ENCODE measurements at regions not wholly inside any gene's neighbourhood (a gene's known extent, or its start where the extent isn't known, plus 50 kb on each side); places are given as distances from the start of the nearest gene placed in this dataset.
"Not testable (repeated sequence)": the region's sequence is repeated elsewhere in the genome, so short reads cannot be mapped to it uniquely, and the experiment has no call there.

DNA sequence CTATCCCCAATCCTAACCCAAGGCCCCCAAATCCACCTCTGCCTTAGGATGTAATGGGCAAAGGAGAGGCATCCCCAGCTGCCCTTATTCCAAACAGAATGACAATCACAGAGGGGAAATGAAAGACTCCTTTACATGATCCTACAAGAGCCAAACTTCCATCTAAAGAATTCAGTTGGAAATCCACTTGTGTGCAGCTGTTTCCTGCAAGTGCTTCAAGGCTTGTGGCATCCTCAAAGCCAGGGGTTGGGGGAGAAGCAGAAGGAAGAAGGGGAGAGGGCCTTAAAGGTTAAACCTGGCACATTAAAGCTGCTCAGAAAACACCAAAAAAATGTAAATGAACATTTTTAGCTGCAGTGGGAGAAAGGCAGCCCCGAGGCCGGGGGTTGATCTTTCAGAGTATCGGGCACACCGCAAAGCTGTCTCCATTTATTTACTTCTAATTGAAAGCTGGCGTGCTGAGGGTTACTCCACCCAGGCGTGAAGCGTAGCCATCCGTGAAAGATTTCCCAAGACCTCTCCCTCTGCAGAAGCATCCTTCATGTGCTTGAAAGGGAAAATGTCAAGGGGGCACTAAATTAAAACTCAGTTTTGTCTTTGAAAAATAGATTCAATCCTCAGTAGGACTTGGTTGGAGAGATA lies 217.8 kb downstream of the SHQ1 start:
- peaks cover 3% of the 10 kb centered on the region for H3K4me1 ChIP-seq (replicated peaks)

DNA sequence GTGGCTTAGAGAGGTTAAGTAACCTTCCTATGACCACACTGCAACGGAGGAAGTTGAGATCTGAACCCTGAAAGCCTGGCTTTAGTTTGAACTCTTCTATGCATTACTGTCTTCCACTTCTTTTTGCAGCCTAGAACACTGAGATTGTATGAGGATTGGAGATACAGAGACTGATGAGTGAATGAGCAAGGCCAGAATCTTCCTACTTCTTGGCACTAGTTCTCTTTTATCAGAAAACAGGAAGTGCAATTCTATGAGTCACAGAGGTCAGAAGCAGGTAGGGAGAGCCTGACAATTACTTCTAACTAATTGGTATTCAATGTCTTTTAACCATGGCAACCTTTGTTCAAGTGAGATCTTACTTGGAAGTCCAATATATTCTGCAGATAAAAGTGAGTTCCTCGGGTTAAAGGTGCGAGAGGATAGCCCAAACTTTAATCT lies 219.0 kb downstream of the SHQ1 start:
- Histone ChIP-seq H3K27ac (no peak overlapping the region), H3K36me3 (no peaks in the 10 kb centered on the region), H3K4me3 (no peak overlapping the region), H3K4me1 (replicated peaks) (peaks cover 3% of the 10 kb centered on the region), H3K9me3 (replicated peaks) (0 out of 2 replicates have a peak, but pooled peaks cover 3% of the 10 kb centered on the region), H3K27me3 (replicated peaks) (no peaks in the 10 kb centered on the region)
- no peak for DNase-seq (ENCODE audit: low read depth in 1 of 2, low spot score in 2 of 2)

More for the DNA sequence above, 217.8 kb downstream of the SHQ1 start:
- Histone ChIP-seq H3K9me3 (replicated peaks) (0 out of 2 replicates have a peak, but pooled peaks cover 3% of the 10 kb centered on the region), H3K4me3 (no peak overlapping the region), H3K36me3 (no peaks in the 10 kb centered on the region), H3K27ac (no peak overlapping the region), H3K27me3 (replicated peaks) (no peaks in the 10 kb centered on the region)
- no peak for DNase-seq (ENCODE audit: low read depth in 1 of 2, low spot score in 2 of 2)

DNA sequence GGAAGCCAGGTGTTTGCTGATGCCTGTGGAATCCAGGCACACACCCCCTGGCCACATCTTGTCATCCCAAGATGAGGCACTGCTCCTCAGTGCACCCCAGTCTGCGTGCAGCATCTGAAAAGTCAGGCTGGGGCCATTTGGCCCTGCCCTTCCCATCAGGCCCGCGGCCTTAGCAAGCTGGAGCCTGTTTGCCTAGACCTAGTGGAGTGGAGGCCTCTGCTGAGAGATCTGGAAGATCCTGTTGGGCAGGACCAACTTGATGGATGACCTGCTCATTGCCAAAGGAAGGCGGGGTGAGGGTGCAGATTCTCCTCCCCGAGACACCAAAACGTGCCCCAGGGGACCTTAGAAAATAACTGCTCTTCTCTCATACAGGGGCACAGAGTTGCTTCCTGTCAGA lies 220.2 kb downstream of the SHQ1 start:
- Histone ChIP-seq H3K27me3 (replicated peaks) (no peaks in the 10 kb centered on the region), H3K36me3 (no peaks in the 10 kb centered on the region), H3K9me3 (replicated peaks) (0 out of 2 replicates have a peak, but pooled peaks cover 3% of the 10 kb centered on the region), H3K27ac (no peak overlapping the region), H3K4me3 (no peak overlapping the region), H3K4me1 (replicated peaks) (no peaks in the 10 kb centered on the region; the same call in 1 of the 2 replicates)
- no peak for DNase-seq (ENCODE audit: low read depth in 1 of 2, low spot score in 2 of 2)

DNA sequence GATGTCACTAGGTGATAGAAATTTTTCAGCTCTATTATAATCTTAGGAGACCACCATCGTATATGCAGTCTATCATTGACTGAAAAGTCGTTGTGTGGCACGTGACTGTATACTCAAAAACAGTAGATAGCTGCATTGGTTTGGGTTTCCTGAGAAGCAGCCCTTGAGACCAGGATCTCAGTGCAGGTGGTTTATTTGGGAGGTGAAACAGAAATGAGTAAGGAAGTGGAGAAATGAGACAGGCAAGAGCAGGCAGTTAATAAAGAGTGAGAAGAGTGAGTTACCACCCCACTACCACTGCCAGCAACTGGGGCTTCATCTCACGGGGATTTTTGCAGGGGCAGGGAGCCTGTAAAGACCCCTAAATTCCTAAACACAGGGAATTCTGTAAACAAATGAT lies 221.0 kb downstream of the SHQ1 start:
- H3K9me3 ChIP-seq (replicated peaks) = no peaks in the 10 kb centered on the region
- H3K4me1 ChIP-seq (replicated peaks) = no peaks in the 10 kb centered on the region; the same call in 1 of the 2 replicates
- no peaks in the 10 kb centered on the region for H3K36me3 ChIP-seq
- no peak for DNase-seq (ENCODE audit: low read depth in 1 of 2, low spot score in 2 of 2)
- H3K27me3 ChIP-seq (replicated peaks) = no peaks in the 10 kb centered on the region
- no peak overlapping the region for H3K4me3 ChIP-seq
- H3K27ac ChIP-seq = no peak overlapping the region

DNA sequence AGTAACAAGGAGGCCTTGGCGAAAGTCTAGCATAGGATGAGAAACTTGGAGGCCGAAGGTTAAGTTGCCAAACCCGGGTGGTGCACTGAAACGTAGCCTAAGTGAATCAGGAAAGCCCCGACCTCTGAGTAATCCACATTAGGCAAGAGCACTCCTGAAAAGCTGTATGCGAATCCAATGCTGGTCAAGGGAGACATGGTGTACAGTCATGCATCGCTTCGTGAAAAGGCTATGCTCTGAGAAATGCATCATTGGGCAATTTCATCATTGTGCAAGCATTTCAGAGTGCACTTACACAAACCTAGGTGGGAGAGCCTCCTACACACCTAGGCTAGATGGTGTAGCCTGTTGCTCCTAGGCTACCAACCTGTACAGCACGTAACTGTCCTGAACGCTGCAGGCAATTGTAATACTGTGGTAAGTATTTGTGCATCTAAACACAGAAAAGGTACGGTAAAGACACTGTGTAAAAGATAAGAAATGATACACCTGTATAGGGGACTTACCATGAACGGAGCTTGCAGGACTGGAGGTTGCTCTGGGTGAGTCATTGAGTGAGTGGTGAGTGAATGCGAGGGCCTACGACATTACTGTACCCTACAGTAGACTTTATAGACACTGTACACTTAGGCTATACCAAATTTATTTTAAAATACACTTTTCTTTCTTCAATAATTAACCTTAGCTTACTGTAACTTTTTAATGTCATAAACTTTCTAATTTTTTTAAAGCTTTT lies 222.5 kb downstream of the SHQ1 start:
- Histone ChIP-seq H3K36me3 (no peaks in the 10 kb centered on the region), H3K4me3 (no peak overlapping the region), H3K9me3 (replicated peaks) (no peaks in the 10 kb centered on the region), H3K4me1 (replicated peaks) (no peaks in the 10 kb centered on the region; the same call in 1 of the 2 replicates), H3K27ac (no peak overlapping the region), H3K27me3 (replicated peaks) (no peaks in the 10 kb centered on the region)
- DNase-seq (ENCODE audit: low read depth in 1 of 2, low spot score in 2 of 2) = no peak

DNA sequence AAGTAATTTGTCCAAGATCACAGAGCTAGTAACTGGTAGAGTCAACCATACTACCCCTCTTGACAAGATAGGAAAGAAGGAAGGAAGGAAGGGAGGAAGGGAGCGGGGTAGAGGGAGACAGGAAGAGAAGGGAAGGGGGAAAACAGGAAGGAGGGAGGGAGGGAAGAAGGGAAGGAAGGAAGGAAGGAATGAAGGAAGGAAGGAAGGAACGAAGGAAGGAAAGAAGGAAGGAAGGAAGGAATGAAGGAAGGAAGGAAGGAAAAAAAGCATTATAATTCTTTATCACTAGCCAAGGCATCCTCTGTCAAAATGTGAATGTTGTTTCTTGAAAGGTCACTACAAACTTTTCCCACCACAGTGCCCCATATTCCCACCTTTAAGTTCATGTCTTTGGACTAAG lies 223.6 kb downstream of the SHQ1 start:
- no peaks in the 10 kb centered on the region for H3K27me3 ChIP-seq (replicated peaks)
- H3K36me3 ChIP-seq = no peaks in the 10 kb centered on the region
- H3K9me3 ChIP-seq (replicated peaks) = no peaks in the 10 kb centered on the region
- DNase-seq (ENCODE audit: low read depth in 1 of 2, low spot score in 2 of 2) = no peak
- H3K4me1 ChIP-seq (replicated peaks) = no peaks in the 10 kb centered on the region; the same call in 1 of the 2 replicates
- H3K27ac ChIP-seq = no peak overlapping the region
- H3K4me3 ChIP-seq = no peak overlapping the region

DNA sequence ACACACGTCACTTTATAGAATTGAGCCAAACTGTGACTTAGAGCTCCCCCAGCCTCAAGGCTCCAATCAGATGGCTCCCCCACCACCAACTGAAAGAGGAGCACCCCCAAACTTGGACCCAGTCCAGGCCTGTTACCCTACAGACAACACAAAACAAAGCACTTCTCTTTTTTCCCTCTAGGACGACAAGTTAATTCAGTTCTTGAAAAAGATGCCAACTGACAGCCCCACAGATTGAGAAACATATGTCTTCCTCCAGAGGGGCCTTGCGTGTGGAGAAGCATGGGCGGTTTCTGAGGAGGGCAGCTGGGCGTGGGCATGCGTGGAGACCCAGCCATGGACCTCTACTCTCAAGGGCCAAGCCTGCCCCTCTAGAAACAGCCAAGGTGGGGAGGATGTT lies 229.5 kb downstream of the SHQ1 start:
- no peaks in the 10 kb centered on the region for H3K36me3 ChIP-seq
- no peak for DNase-seq (ENCODE audit: low read depth in 1 of 2, low spot score in 2 of 2)

DNA sequence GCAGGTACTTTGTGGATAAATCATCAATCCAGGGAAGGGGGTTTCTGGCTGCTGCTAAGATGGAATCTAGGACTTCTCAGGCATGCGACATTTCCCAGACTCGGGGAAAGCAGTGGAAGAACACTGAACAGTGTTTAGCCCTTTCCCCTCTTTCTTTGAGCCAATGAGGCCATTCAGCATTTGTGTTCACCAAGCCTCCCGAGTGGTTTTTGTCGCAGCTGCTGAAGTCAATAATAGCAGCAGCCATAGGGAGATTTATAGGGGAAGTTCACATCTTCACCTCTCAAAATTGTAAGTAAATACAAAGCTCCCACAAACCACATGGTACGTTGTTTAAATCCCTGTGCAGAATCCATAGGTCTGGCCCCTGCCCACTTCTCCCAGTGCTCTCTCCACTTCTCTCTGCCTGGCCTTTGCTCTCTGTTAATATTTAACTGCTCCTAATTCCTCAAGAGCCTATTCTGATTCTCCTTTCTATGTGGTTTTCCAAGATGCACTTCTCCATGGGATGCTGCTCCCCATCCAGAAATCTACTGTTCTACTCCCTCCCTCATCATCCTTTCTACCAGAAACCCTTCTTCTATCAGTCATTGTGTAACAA lies 230.7 kb downstream of the SHQ1 start:
- DNase-seq (ENCODE audit: low read depth in 1 of 2, low spot score in 2 of 2) = no peak
- Histone ChIP-seq H3K27me3 (replicated peaks) (no peaks in the 10 kb centered on the region), H3K9me3 (replicated peaks) (no peaks in the 10 kb centered on the region), H3K36me3 (no peaks in the 10 kb centered on the region), H3K4me1 (replicated peaks) (no peaks in the 10 kb centered on the region), H3K4me3 (no peak overlapping the region), H3K27ac (no peak overlapping the region)

More for the DNA sequence above, 229.5 kb downstream of the SHQ1 start:
- no peaks in the 10 kb centered on the region for H3K27me3 ChIP-seq (replicated peaks)
- H3K9me3 ChIP-seq (replicated peaks) = no peaks in the 10 kb centered on the region
- H3K4me3 ChIP-seq = no peak overlapping the region
- H3K4me1 ChIP-seq (replicated peaks) = no peaks in the 10 kb centered on the region
- no peak overlapping the region for H3K27ac ChIP-seq

DNA sequence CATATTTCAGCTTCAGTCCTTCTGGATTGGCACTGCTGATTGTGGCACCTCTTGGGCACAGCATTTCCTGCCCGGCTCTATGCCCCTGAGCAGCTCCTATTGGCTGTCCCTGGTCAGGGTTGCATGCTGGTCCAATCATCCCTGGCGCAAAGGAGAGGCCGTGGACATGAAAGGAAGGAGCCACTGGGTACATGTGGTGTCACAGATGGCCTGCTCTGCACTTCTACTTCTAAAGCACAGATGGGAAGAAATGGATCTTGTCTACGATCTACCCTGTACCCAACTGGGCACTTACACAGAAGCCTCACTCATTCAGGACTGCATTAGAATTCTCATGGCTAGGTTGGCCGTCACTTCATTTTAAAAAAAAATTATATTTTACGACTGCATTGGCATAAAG lies 232.5 kb downstream of the SHQ1 start:
- DNase-seq (ENCODE audit: low read depth in 1 of 2, low spot score in 2 of 2) = no peak
- H3K36me3 ChIP-seq = no peaks in the 10 kb centered on the region
- no peaks in the 10 kb centered on the region for H3K27me3 ChIP-seq (replicated peaks)
- H3K27ac ChIP-seq = no peak overlapping the region
- H3K4me1 ChIP-seq (replicated peaks) = no peaks in the 10 kb centered on the region
- no peak overlapping the region for H3K4me3 ChIP-seq
- H3K9me3 ChIP-seq (replicated peaks) = no peaks in the 10 kb centered on the region

DNA sequence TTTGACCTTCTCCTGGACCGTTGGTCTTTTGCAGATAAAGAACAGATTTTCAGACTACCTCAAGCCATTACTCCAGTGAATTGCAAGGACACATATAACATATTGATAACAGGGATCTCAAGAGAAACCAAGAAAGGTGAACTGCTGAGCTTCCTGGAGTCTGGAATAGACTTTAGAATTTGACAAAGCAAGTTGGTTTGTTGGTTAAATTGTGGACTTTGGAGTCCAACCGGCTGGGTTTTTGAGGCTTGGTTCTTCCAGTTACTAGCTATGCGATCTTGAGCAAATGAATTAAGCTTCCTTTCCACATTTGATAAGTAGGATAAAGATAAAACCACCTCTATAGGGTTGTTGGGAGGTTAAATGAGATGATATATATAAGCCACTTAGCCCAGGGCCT lies 233.1 kb downstream of the SHQ1 start:
- Histone ChIP-seq H3K36me3 (no peaks in the 10 kb centered on the region), H3K9me3 (replicated peaks) (no peaks in the 10 kb centered on the region), H3K27me3 (replicated peaks) (no peaks in the 10 kb centered on the region), H3K27ac (no peak overlapping the region), H3K4me3 (no peak overlapping the region), H3K4me1 (replicated peaks) (no peaks in the 10 kb centered on the region)
- no peak for DNase-seq (ENCODE audit: low read depth in 1 of 2, low spot score in 2 of 2)

DNA sequence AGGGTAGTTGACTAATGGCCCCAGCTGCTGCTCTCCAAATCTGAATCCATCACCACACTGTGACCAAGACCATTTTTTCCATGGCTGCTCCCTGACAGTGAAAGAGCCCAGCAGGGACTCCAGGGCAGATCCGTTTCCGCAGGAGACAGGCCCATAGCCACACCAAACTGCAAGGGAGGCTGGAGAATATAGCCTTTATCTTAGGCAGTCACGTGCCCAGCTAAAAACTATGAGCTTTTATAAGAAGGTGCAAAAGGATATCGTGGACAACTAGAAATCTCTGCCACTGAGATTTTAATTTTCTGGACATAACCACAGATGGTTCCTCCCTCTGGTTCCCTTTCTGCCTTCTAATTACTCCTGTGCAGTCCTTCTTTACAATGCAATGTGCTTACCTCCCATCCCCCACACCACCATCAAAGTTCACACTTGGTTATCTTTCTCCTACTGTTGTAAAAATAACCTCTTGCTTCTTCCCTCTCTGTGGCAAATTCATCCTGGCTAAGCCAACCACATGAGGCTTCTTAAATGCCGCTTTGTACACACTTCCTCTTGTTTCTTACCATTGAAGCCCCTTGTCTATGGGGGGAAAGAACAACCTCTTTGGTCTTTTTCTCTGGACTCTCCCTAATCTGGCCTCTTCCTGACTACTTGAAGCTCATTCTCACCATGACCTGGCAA lies 233.7 kb downstream of the SHQ1 start:
- H3K27me3 ChIP-seq (replicated peaks) = no peaks in the 10 kb centered on the region
- no peaks in the 10 kb centered on the region for H3K4me1 ChIP-seq (replicated peaks)
- no peaks in the 10 kb centered on the region for H3K9me3 ChIP-seq (replicated peaks)
- no peak for DNase-seq (ENCODE audit: low read depth in 1 of 2, low spot score in 2 of 2)
- no peak overlapping the region for H3K4me3 ChIP-seq
- no peaks in the 10 kb centered on the region for H3K36me3 ChIP-seq
- no peak overlapping the region for H3K27ac ChIP-seq

DNA sequence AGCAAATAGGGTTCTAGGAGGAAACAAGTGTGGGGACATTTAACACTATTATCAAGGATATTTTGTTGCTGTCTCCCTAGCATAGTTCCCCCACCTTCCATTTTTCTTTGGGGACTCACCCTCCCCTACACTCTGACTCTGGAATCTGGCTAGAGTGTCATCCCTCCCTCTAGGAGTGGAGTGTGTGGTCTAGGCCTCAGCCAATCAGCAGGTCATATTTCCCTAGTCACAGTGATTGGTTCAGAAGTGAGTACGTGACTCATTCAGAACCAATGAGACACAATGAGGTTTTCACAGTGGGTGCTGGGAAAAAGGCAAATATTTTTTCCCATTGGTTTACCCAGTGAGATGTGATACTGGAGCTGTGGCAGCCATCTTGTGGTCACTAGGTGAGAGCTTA lies 234.4 kb downstream of the SHQ1 start:
- Histone ChIP-seq H3K9me3 (replicated peaks) (no peaks in the 10 kb centered on the region), H3K27ac (no peak overlapping the region), H3K27me3 (replicated peaks) (no peaks in the 10 kb centered on the region), H3K36me3 (no peaks in the 10 kb centered on the region), H3K4me3 (no peak overlapping the region), H3K4me1 (replicated peaks) (no peaks in the 10 kb centered on the region)
- DNase-seq (ENCODE audit: low read depth in 1 of 2, low spot score in 2 of 2) = no peak

DNA sequence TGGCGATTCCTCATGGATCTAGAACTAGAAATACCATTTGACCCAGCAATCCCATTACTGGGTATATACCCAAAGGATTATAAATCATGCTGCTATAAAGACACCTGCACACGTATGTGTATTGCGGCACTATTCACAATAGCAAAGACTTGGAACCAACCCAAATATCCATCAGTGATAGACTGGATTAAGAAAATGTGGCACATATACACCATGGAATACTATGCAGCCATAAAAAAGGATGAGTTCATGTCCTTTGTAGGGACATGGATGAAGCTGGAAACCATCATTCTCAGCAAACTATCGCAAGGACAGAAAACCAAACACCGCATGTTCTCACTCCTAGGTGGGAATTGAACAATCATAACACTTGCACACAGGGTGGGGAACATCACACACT lies 239.1 kb downstream of the SHQ1 start:
- H3K4me3 ChIP-seq; H3K36me3 ChIP-seq; H3K27me3 ChIP-seq (replicated peaks); H3K9me3 ChIP-seq (replicated peaks); DNase-seq (ENCODE audit: low read depth in 1 of 2, low spot score in 2 of 2); H3K4me1 ChIP-seq (replicated peaks); H3K27ac ChIP-seq: not testable (repeated sequence)

Measured in SJSA1 (cell line).